ENCODE measurements at regions not wholly inside any gene's neighbourhood (a gene's known extent, or its start where the extent isn't known, plus 50 kb on each side); places are given as distances from the start of the nearest gene placed in this dataset.

DNA sequence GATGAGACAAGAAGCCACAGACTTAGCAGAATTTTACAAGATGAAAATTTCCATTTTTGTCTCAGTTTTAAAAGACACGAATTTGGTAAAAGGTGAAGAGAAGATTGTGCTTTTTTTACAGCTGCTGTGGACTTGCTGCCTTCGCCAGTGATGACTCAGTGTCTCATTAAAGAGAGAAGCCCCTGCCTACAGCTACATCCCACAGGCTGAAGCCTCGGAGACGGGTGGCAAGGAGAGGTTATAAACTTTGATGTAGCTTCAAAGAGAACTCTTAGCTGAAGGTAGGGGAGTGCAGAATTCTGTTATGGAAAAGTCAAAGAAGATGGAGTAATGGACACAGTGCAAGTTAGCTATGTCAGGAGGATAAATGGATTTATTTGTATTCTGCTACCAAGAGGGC lies 683.4 kb upstream of the ARGLU1 start:
- Mint-ChIP-seq H3K36me3 (ENCODE audit: low read depth) (no peaks in the 10 kb centered on the region), H3K9me3 (no peaks in the 10 kb centered on the region), H3K27ac (no peak overlapping the region), H3K4me1 (peaks cover 9% of the 10 kb centered on the region), H3K4me3 (no peak overlapping the region), H3K27me3 (ENCODE audit: insufficient read depth) (no peaks in the 10 kb centered on the region)
- H3K4me1 ChIP-seq (ENCODE audit: control insufficient read depth, insufficient read depth, low read length): no peaks in the 10 kb centered on the region
- no peak overlapping the region for H3K4me3 ChIP-seq (ENCODE audit: low read length)
- DNase-seq: no peak
- no peaks in the 10 kb centered on the region for H3K27me3 ChIP-seq (ENCODE audit: control insufficient read depth, insufficient read depth, low read length, poor library complexity, severe bottlenecking)
- no peaks in the 10 kb centered on the region for H3K36me3 ChIP-seq (ENCODE audit: control insufficient read depth, insufficient read depth, low read length)
- no peaks in the 10 kb centered on the region for H3K9me3 ChIP-seq (ENCODE audit: control insufficient read depth, low read length)
- H3K27ac ChIP-seq (ENCODE audit: low read depth, low read length): no peak overlapping the region
- no peak overlapping the region for H3K9ac ChIP-seq (ENCODE audit: extremely low read depth, low read length, poor library complexity, severe bottlenecking)
- TF ChIP-seq CTCF (conservative IDR thresholded peaks at IDR 0.05): no peak
- 71 to 96% methylated on average over 1 to 4 of the region's 4 CpGs for WGBS, 2 experiments (ENCODE audit: insufficient coverage in 1 of 2, insufficient read length in 1 of 2)

- no peak overlapping the region for H3K27ac ChIP-seq (ENCODE audit: low read depth, low read length)
- H3K27me3 Mint-ChIP-seq (ENCODE audit: insufficient read depth): no peaks in the 10 kb centered on the region
- no peaks in the 10 kb centered on the region for H3K36me3 Mint-ChIP-seq (ENCODE audit: low read depth)
- no peak for TF ChIP-seq CTCF (conservative IDR thresholded peaks at IDR 0.05)
- H3K4me3 ChIP-seq (ENCODE audit: low read length): no peak overlapping the region
- H3K9ac ChIP-seq (ENCODE audit: extremely low read depth, low read length, poor library complexity, severe bottlenecking): no peak overlapping the region
- peaks cover 9% of the 10 kb centered on the region for H3K4me1 Mint-ChIP-seq
- no peaks in the 10 kb centered on the region for H3K9me3 ChIP-seq (ENCODE audit: control insufficient read depth, low read length)
- 85% methylated on average over 4 of the region's 4 CpGs; no CpG with 5 or more reads in 1 of the 2 experiments for WGBS, 2 experiments (ENCODE audit: insufficient coverage in 1 of 2, insufficient read length in 1 of 2)
- H3K27me3 ChIP-seq (ENCODE audit: control insufficient read depth, insufficient read depth, low read length, poor library complexity, severe bottlenecking): no peaks in the 10 kb centered on the region
- H3K27ac Mint-ChIP-seq: no peak overlapping the region
- no peaks in the 10 kb centered on the region for H3K9me3 Mint-ChIP-seq
- no peaks in the 10 kb centered on the region for H3K4me1 ChIP-seq (ENCODE audit: control insufficient read depth, insufficient read depth, low read length)
- no peak for DNase-seq
- no peaks in the 10 kb centered on the region for H3K36me3 ChIP-seq (ENCODE audit: control insufficient read depth, insufficient read depth, low read length)
- no peak overlapping the region for H3K4me3 Mint-ChIP-seq
Observed at GRCh38 chr13:107250628-107251027, 682.7 kb upstream of the ARGLU1 start.

DNA sequence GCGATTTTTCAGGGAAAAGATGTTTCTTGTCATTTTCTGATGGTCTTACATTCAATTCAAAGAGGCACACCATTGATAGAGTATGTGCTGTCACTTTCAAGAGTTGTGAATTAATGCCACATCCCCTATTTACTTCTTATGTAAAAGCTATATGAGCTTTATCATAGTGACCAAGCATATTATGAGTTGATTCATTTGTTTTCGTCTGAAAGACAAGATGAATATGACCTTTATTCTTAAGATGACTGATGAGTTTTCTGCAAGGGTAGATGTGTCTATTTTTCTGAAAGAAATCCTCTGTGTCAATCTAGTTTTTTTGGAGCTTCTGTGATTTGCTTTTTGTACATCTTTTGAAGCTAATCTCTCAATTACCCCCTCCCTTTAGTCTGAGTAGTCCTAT lies 676.3 kb upstream of the ARGLU1 start:
- 95 to 100% methylated on average over 1 to 2 of the region's 2 CpGs for WGBS, 2 experiments (ENCODE audit: insufficient coverage in 1 of 2, insufficient read length in 1 of 2)
- no peak overlapping the region for H3K27ac Mint-ChIP-seq
- no peak overlapping the region for H3K4me3 Mint-ChIP-seq
- Histone ChIP-seq H3K9ac (ENCODE audit: extremely low read depth, low read length, poor library complexity, severe bottlenecking) (no peak overlapping the region), H3K27ac (ENCODE audit: low read depth, low read length) (no peak overlapping the region), H3K4me3 (ENCODE audit: low read length) (no peak overlapping the region), H3K9me3 (ENCODE audit: control insufficient read depth, low read length) (no peaks in the 10 kb centered on the region), H3K27me3 (ENCODE audit: control insufficient read depth, insufficient read depth, low read length, poor library complexity, severe bottlenecking) (no peaks in the 10 kb centered on the region), H3K36me3 (ENCODE audit: control insufficient read depth, insufficient read depth, low read length) (no peaks in the 10 kb centered on the region), H3K4me1 (ENCODE audit: control insufficient read depth, insufficient read depth, low read length) (no peaks in the 10 kb centered on the region)
- no peaks in the 10 kb centered on the region for H3K27me3 Mint-ChIP-seq (ENCODE audit: insufficient read depth)
- peaks cover 9% of the 10 kb centered on the region for H3K4me1 Mint-ChIP-seq
- no peak for TF ChIP-seq CTCF (conservative IDR thresholded peaks at IDR 0.05)
- no peaks in the 10 kb centered on the region for H3K9me3 Mint-ChIP-seq
- H3K36me3 Mint-ChIP-seq (ENCODE audit: low read depth): no peaks in the 10 kb centered on the region
- DNase-seq: no peak
